K562 (cell line): ENCODE measurements at regions not wholly inside any gene's neighbourhood (a gene's known extent, or its start where the extent isn't known, plus 50 kb on each side); places are given as distances from the start of the nearest gene placed in this dataset.

Experiments
- ATAC-seq: fragments of 200-7000 bp; cut with Tn5 transposase; 3 replicates; pipeline ENCODE4 v1.9.1; 2020; ENCODE audit warnings: moderate library complexity
- BruUV-seq: library from RNA; stranded (reverse); fragments of 400-500 nt; replicated peaks from 2 replicates; lab custom pipeline; 2021; lab: Mats Ljungman, UMichigan
- CTCF ChIA-PET: fragments of 300-600 bp; formaldehyde crosslinking; extraction: SDS; loops from one replicate; lab custom pipeline; 2021; ENCODE audit warnings: low intra/inter-chr PET ratio; lab: Yijun Ruan, JAX
- POLR2A ChIA-PET: fragments of 300-600, 350-650 bp; sonication (Branson Sonifier 250); formaldehyde crosslinking; extraction: SDS; loops from one replicate; lab custom pipeline; 2021; ENCODE audit warnings: antibody characterized with exemption, inconsistent platforms; lab: Yijun Ruan, JAX
- DNase-seq, 4 experiments: peaks; one replicate each; pipeline versions ENCODE4 v3.0.0 to v3.0.0-alpha.2; 2011 to 2018; ENCODE audit warnings: low spot score in 3 of 4, mixed read lengths in 3 of 4; ENCODE audit errors: extremely low read depth in 1 of 4
- FAIRE-seq: peaks from 2 replicates; lab custom pipeline; 2011; peaks lifted over from hg19 to GRCh38; lab: Jason Lieb, UNC
- H2AFZ ChIP-seq: 2 replicates; pipeline ENCODE4 v1.6.0; 2011; ENCODE audit warnings: low read depth, low read length, control low read depth, inconsistent platforms
- H3K27ac ChIP-seq: fragments of 200-600 bp; 3 replicates; pipeline ENCODE4 v1.8.0; 2011; ENCODE audit warnings: low read depth, mild to moderate bottlenecking, control low read depth, inconsistent platforms, low read length, moderate library complexity, mixed read lengths; ENCODE audit errors: extremely low read depth
- H3K27me3 ChIP-seq, 2 experiments: fragments of 300-600 bp in 1 of 2; 2 replicates in 1 of 2; 3 replicates in 1 of 2; pipeline versions ENCODE4 v1.6.0 to v1.8.0; 2011; ENCODE audit warnings: inconsistent platforms in 2 of 2, low read length in 2 of 2, mild to moderate bottlenecking in 1 of 2, mixed read lengths in 1 of 2, moderate library complexity in 1 of 2; ENCODE audit not compliant: control insufficient read depth in 2 of 2, insufficient read depth in 2 of 2
- H3K36me3 ChIP-seq: fragments of 300-600 bp; 3 replicates; pipeline ENCODE4 v1.8.0; 2011; ENCODE audit warnings: mild to moderate bottlenecking, low read length, inconsistent platforms; ENCODE audit not compliant: control insufficient read depth, insufficient read depth
- H3K4me1 ChIP-seq, 2 experiments: fragments of 200-600 bp in 1 of 2; replicated peaks in 1 of 2; 2 replicates in 1 of 2; 3 replicates in 1 of 2; pipeline versions ENCODE4 v1.5.1 to v1.8.0; 2011; ENCODE audit warnings: inconsistent platforms in 2 of 2, low read length in 2 of 2, mild to moderate bottlenecking in 1 of 2, mixed read lengths in 1 of 2, moderate library complexity in 1 of 2; ENCODE audit not compliant: control insufficient read depth in 2 of 2, insufficient read depth in 2 of 2
- H3K4me2 ChIP-seq: 2 replicates; pipeline ENCODE4 v1.6.1; 2011; ENCODE audit warnings: low read length, control low read depth, inconsistent platforms, mixed read lengths; ENCODE audit not compliant: insufficient read depth
- H3K4me3 ChIP-seq: fragments of 200-600 bp; sonication (generic), shearing (Covaris generic); 2 replicates; pipeline ENCODE4 v1.5.1; 2016; ENCODE audit warnings: control low read depth, inconsistent platforms
- H3K79me2 ChIP-seq: fragments of 200-600 bp; 3 replicates; pipeline ENCODE4 v1.8.0; 2011; ENCODE audit warnings: low read length, inconsistent platforms; ENCODE audit not compliant: control insufficient read depth, insufficient read depth
- H3K9ac ChIP-seq, 2 experiments: 2 replicates each; pipeline versions ENCODE4 v1.6.0 to v1.6.1; 2011; ENCODE audit warnings: low read depth in 2 of 2, low read length in 2 of 2, control low read depth in 1 of 2, inconsistent platforms in 1 of 2, mild to moderate bottlenecking in 1 of 2, mixed read lengths in 1 of 2; ENCODE audit not compliant: insufficient read depth in 1 of 2
- H3K9me1 ChIP-seq: one replicate; pipeline ENCODE4 v1.6.0; 2011; ENCODE audit warnings: inconsistent platforms, mild to moderate bottlenecking, low read length, moderate library complexity; ENCODE audit not compliant: control insufficient read depth, insufficient read depth
- H3K9me3 ChIP-seq: replicated peaks from 2 replicates; pipeline ENCODE4 v1.5.1; 2011; ENCODE audit warnings: low read depth, low read length, inconsistent platforms; ENCODE audit not compliant: control insufficient read depth, insufficient read depth
- H4K20me1 ChIP-seq: replicated peaks from 2 replicates; pipeline ENCODE4 v1.6.1; 2011; ENCODE audit warnings: low read length, inconsistent platforms, mixed read lengths; ENCODE audit not compliant: control insufficient read depth, insufficient read depth
- C11orf30 ChIP-seq: fragments of 450-650 bp; IDR thresholded peaks from 2 replicates; pipeline ENCODE4 v1.6.1; 2016; ENCODE audit warnings: low read depth, mild to moderate bottlenecking
- CCNT2 ChIP-seq: IDR thresholded peaks from 2 replicates; pipeline ENCODE4 v1.6.1; 2011; ENCODE audit warnings: borderline replicate concordance, low read depth, mild to moderate bottlenecking, moderate library complexity, mixed read lengths, low read length; ENCODE audit not compliant: insufficient read length; ENCODE audit errors: extremely low read depth
- E2F5 ChIP-seq: sonication (generic); formaldehyde crosslinking; IDR thresholded peaks from 2 replicates; pipeline ENCODE4 v1.8.0; 2022; ENCODE audit warnings: mild to moderate bottlenecking, missing genetic modification reagents
- ELK1 ChIP-seq: sonication (generic); formaldehyde crosslinking; IDR thresholded peaks from 2 replicates; pipeline ENCODE4 v1.8.1; 2022; ENCODE audit warnings: missing genetic modification reagents
- ETV5 ChIP-seq: sonication (generic); formaldehyde crosslinking; IDR thresholded peaks from 2 replicates; pipeline ENCODE4 v1.4.0; 2020; ENCODE audit warnings: low read depth, mild to moderate bottlenecking, missing genetic modification reagents
- HLTF ChIP-seq: fragments of 450-650 bp; IDR thresholded peaks from 2 replicates; pipeline ENCODE4 v1.6.1; 2016
- KAT8 ChIP-seq: fragments of 450-650 bp; IDR thresholded peaks from 2 replicates; pipeline ENCODE4 v1.6.1; 2016; ENCODE audit warnings: low read depth, mild to moderate bottlenecking
- MEF2A ChIP-seq: IDR thresholded peaks from 2 replicates; pipeline ENCODE4 v1.6.1; 2011; ENCODE audit warnings: low read depth, mild to moderate bottlenecking, low read length, moderate library complexity; ENCODE audit not compliant: control insufficient read depth
- NONO ChIP-seq, 2 experiments: fragments of 200-400 bp in 1 of 2; fragments of 450-650 bp in 1 of 2; formaldehyde crosslinking in 1 of 2; IDR thresholded peaks; 2 replicates each; pipeline ENCODE4 v1.6.1; 2017; ENCODE audit warnings: low read depth in 2 of 2, mild to moderate bottlenecking in 2 of 2, moderate library complexity in 2 of 2, low read length in 1 of 2
- SNRNP70 ChIP-seq: fragments of 200-400 bp; formaldehyde crosslinking; optimal IDR thresholded peaks from 2 replicates; pipeline ENCODE3; 2017; ENCODE audit warnings: low read depth, low read length
- USF1 ChIP-seq: sonication (generic); formaldehyde crosslinking; IDR thresholded peaks from 2 replicates; pipeline ENCODE4 v1.9.0; 2022; ENCODE audit warnings: mild to moderate bottlenecking, missing genetic modification reagents
- ZKSCAN3 ChIP-seq: fragments of 250-450 bp; sonication (Bioruptor Pico); IDR thresholded peaks from 2 replicates; pipeline ENCODE4 v1.4.0; 2020
- ZNF263 ChIP-seq: sonication (generic); formaldehyde crosslinking; IDR thresholded peaks from 2 replicates; pipeline ENCODE4 v1.8.0; 2022; ENCODE audit warnings: mild to moderate bottlenecking, missing genetic modification reagents, borderline replicate concordance
- WGBS: fragments of 100-300 bp; shearing (Covaris generic); methylation state at CpG from one replicate; pipeline ENCODE4 v1.1.6; 2016; ENCODE audit warnings: low coverage, mixed read lengths; ENCODE audit not compliant: insufficient coverage; ENCODE audit errors: missing lambda C conversion rate; 5-methylcytosine and 5-hydroxymethylcytosine counted together
- in situ Hi-C: fragments of 300-500 bp; cut with MboI; formaldehyde crosslinking; loops from 4 replicates; pipeline ENCODE4 v1.15.0; 2018; ENCODE audit warnings: inconsistent platforms, mixed read lengths
- intact Hi-C: fragments of 100-400 bp; cut with micrococcal nuclease; formaldehyde crosslinking; loops from 2 replicates; pipeline ENCODE4 v1.14.2; 2022

- H3K9me3 ChIP-seq = no peaks in the 10 kb centered on the region
- H3K9ac ChIP-seq = no peak overlapping the region
- FAIRE-seq (no peak), ATAC-seq (no peak), DNase-seq (no peak)
- CTCF ChIA-PET = no interaction called here
- no peak overlapping the region for H3K27ac ChIP-seq
- H3K36me3 ChIP-seq = no peaks in the 10 kb centered on the region
- H4K20me1 ChIP-seq = no peaks in the 10 kb centered on the region
- intact Hi-C loops = no loop called here
- no peaks in the 10 kb centered on the region for H3K79me2 ChIP-seq
- H2AFZ ChIP-seq = no peak overlapping the region
- H3K27me3 ChIP-seq = no peaks in the 10 kb centered on the region
- no peak overlapping the region for H3K4me3 ChIP-seq
- H3K4me2 ChIP-seq = no peak overlapping the region
- H3K9me1 ChIP-seq = no peaks in the 10 kb centered on the region
- in situ Hi-C loops = no loop called here
- no peak for TF ChIP-seq C11orf30
- no peak for TF ChIP-seq E2F5
- TF ChIP-seq ZKSCAN3 (CRISPR knock-in tag) = no peak
- TF ChIP-seq ELK1 (CRISPR knock-in tag) = no peak
- no peak for TF ChIP-seq CCNT2
- no peak for TF ChIP-seq KAT8
- TF ChIP-seq ETV5 (CRISPR knock-in tag) = no peak
- TF ChIP-seq SNRNP70 = no peak
- TF ChIP-seq NONO (IDR thresholded peaks at IDR 0.05; ENCODE audit: low read depth in 2 of 2, low read length in 1 of 2) = no peak
- TF ChIP-seq ZNF263 = no peak
- TF ChIP-seq HLTF = no peak
- TF ChIP-seq USF1 (CRISPR knock-in tag) = no peak
- TF ChIP-seq MEF2A = no peak
- WGBS = 5% methylated on average over 1 of the region's 1 CpG
- POLR2A ChIA-PET = interaction anchor here (1.3 kb wide), 1 partner anchor 27 kb away, joined by 3 read pairs; no protein-coding TSS in a partner anchor
- BruUV-seq = no TSS peak
- H3K4me1 ChIP-seq = no peaks in the 10 kb centered on the region
Observed at GRCh38 chr18:2186967-2187366, 384.3 kb downstream of the METTL4 start.
